Thoracic aorta (tissue), 2 donors: ENCODE measurements at regions not wholly inside any gene's neighbourhood (a gene's known extent, or its start where the extent isn't known, plus 50 kb on each side); places are given as distances from the start of the nearest gene placed in this dataset.

Experiments
- ATAC-seq: fragments of 150-250 bp; one replicate; pipeline ENCODE4 v1.8.0; 2017; ENCODE audit warnings: low read depth; ENCODE audit not compliant: insufficient number of reproducible peaks, low FRiP score
- DNase-seq: peaks from one replicate; pipeline ENCODE4 v3.0.0-alpha.2; 2020; ENCODE audit warnings: low spot score
- H3K27ac ChIP-seq, 2 donors: fragments of 200-600 bp; sonication (generic); 1 replicate in 1 of 2; 2 replicates in 1 of 2; pipeline ENCODE4 v1.5.1; 2016; ENCODE audit warnings: mild to moderate bottlenecking in 2 of 2, moderate library complexity in 2 of 2
- H3K27me3 ChIP-seq: fragments of 200-600 bp; sonication (generic); replicated peaks from 2 replicates; pipeline ENCODE4 v1.6.0; 2016; ENCODE audit warnings: mild to moderate bottlenecking; ENCODE audit not compliant: insufficient read depth
- H3K36me3 ChIP-seq: fragments of 200-600 bp; sonication (generic); one replicate; pipeline ENCODE4 v1.5.1; 2016
- H3K4me1 ChIP-seq, 2 donors: fragments of 200-600 bp; sonication (generic); 1 replicate in 1 of 2; 2 replicates in 1 of 2; pipeline versions ENCODE4 v1.5.1 to v1.6.0; 2016; ENCODE audit warnings: low read depth in 2 of 2, mild to moderate bottlenecking in 1 of 2; ENCODE audit not compliant: control insufficient read depth in 1 of 2
- H3K4me3 ChIP-seq: fragments of 200-600 bp; sonication (generic); 2 replicates; pipeline ENCODE4 v1.5.1; 2016; ENCODE audit warnings: mild to moderate bottlenecking
- H3K9me3 ChIP-seq: fragments of 200-600 bp; sonication (generic); 2 replicates; pipeline ENCODE4 v1.5.1; 2016
- TF ChIP-seq, protein P1 (sequence below): fragments of 200-600 bp; sonication (generic); IDR thresholded peaks from one replicate; pipeline ENCODE4 v1.5.1; 2019; ENCODE audit warnings: antibody characterized with exemption

DNA sequence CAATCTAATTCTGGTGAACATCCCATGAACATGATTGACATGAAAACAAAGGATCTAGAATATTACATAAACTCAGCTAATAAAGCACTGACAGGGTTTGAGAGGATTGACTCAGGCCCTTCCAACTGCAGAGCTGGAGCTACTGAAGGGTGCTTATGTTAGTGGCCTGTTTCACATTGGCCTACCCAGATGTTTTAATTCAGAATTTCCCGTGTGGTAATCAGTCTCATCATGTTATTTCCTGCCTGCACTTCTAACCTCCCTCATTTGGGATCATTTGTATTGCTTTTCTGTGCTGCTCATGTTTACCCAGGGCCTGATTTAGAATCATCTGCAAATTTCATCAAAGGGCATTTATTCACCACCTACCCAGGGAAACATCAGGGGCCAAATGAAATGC is 270.3 kb downstream of the PLPP3 start:
- Histone ChIP-seq H3K4me3 (no peak overlapping the region), H3K4me1 (peaks cover 5 to 8% of the 10 kb centered on the region in 2 donors), H3K27ac (no peak overlapping the region), H3K9me3 (no peaks in the 10 kb centered on the region), H3K36me3 (no peaks in the 10 kb centered on the region), H3K27me3 (no peaks in the 10 kb centered on the region)
- TF ChIP-seq, protein P1, sequence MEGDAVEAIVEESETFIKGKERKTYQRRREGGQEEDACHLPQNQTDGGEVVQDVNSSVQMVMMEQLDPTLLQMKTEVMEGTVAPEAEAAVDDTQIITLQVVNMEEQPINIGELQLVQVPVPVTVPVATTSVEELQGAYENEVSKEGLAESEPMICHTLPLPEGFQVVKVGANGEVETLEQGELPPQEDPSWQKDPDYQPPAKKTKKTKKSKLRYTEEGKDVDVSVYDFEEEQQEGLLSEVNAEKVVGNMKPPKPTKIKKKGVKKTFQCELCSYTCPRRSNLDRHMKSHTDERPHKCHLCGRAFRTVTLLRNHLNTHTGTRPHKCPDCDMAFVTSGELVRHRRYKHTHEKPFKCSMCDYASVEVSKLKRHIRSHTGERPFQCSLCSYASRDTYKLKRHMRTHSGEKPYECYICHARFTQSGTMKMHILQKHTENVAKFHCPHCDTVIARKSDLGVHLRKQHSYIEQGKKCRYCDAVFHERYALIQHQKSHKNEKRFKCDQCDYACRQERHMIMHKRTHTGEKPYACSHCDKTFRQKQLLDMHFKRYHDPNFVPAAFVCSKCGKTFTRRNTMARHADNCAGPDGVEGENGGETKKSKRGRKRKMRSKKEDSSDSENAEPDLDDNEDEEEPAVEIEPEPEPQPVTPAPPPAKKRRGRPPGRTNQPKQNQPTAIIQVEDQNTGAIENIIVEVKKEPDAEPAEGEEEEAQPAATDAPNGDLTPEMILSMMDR = no peak
- ATAC-seq = no peak
- no peak for DNase-seq

- ATAC-seq = no peak
- no peak overlapping the region for H3K27ac ChIP-seq
Observed at GRCh38 chr1:56304975-56305374, 274.4 kb downstream of the PLPP3 start.

DNA sequence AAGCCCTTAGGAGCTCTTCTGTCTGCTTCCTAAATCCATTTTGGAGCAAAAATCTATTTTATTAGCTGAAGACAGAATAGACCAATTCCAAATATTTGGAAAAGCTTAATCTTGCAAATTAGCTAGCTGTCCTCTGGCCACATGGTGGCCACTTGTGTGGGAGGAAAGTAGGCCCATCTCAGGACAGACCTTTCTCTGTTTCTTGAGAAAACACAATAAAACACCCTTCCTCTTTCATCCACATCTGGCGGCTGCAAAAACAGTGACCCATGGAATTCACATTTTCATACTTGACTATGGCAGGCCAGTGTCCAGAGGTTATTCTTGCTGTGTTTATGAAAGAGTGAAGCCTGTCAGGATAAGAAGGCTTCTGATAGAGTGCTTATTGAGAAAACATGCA is 275.6 kb downstream of the PLPP3 start:
- Histone ChIP-seq H3K9me3 (no peaks in the 10 kb centered on the region), H3K4me1 (peaks cover 8 to 10% of the 10 kb centered on the region in 2 donors), H3K27me3 (no peaks in the 10 kb centered on the region), H3K4me3 (no peak overlapping the region), H3K27ac (no peak overlapping the region), H3K36me3 (no peaks in the 10 kb centered on the region)
- DNase-seq (no peak), ATAC-seq (no peak)
- TF ChIP-seq, protein P1 = no peak

More at GRCh38 chr1:56304975-56305374, 274.4 kb downstream of the PLPP3 start:
- Histone ChIP-seq H3K36me3 (no peaks in the 10 kb centered on the region), H3K27me3 (no peaks in the 10 kb centered on the region), H3K4me3 (no peak overlapping the region), H3K4me1 (peaks cover 8 to 10% of the 10 kb centered on the region in 2 donors), H3K9me3 (no peaks in the 10 kb centered on the region)
- no peak for DNase-seq
- TF ChIP-seq, protein P1 = no peak

GRCh38 chr1:56302878-56303277 is 276.5 kb downstream of the PLPP3 start:
- TF ChIP-seq, protein P1 = no peak
- DNase-seq = no peak
- no peak overlapping the region for H3K27ac ChIP-seq
- no peak for ATAC-seq
- no peak overlapping the region for H3K4me3 ChIP-seq
- H3K36me3 ChIP-seq = no peaks in the 10 kb centered on the region
- no peaks in the 10 kb centered on the region for H3K9me3 ChIP-seq
- H3K27me3 ChIP-seq = no peaks in the 10 kb centered on the region
- peaks cover 8 to 10% of the 10 kb centered on the region in 2 donors for H3K4me1 ChIP-seq

- DNase-seq (no peak), ATAC-seq (no peak)
- Histone ChIP-seq H3K27me3 (no peaks in the 10 kb centered on the region), H3K27ac (no peak overlapping the region), H3K36me3 (no peaks in the 10 kb centered on the region), H3K4me1 (peaks cover 8 to 10% of the 10 kb centered on the region in 2 donors), H3K9me3 (no peaks in the 10 kb centered on the region), H3K4me3 (no peak overlapping the region)
- TF ChIP-seq, protein P1 = no peak
Observed at GRCh38 chr1:56301791-56302190, 277.6 kb downstream of the PLPP3 start.
